Lower lobe of right lung (tissue), 2 donors: ENCODE measurements at regions not wholly inside any gene's neighbourhood (a gene's known extent, or its start where the extent isn't known, plus 50 kb on each side); places are given as distances from the start of the nearest gene placed in this dataset.

Experiments
- ATAC-seq, 2 donors: fragments of 200-7000 bp; cut with Tn5 transposase; one replicate each; pipeline ENCODE4 v1.9.1; 2020 to 2022; ENCODE audit warnings: mild to moderate bottlenecking in 2 of 2, moderate library complexity in 2 of 2
- DNase-seq: peaks from one replicate; pipeline ENCODE4 v3.0.0-alpha.2; 2020
- H3K27ac ChIP-seq: fragments of 200-600 bp; one replicate; pipeline ENCODE4 v1.8.0; 2022
- H3K27me3 ChIP-seq: fragments of 200-600 bp; one replicate; pipeline ENCODE4 v1.8.0; 2022; ENCODE audit warnings: low read depth
- H3K36me3 ChIP-seq: fragments of 200-600 bp; one replicate; pipeline ENCODE4 v1.8.0; 2022; ENCODE audit warnings: mild to moderate bottlenecking
- H3K4me1 ChIP-seq: fragments of 200-600 bp; one replicate; pipeline ENCODE4 v1.8.0; 2022
- H3K4me3 ChIP-seq: fragments of 200-600 bp; one replicate; pipeline ENCODE4 v1.8.0; 2022; ENCODE audit warnings: mild to moderate bottlenecking
- H3K9me3 ChIP-seq: fragments of 200-600 bp; one replicate; pipeline ENCODE4 v1.8.0; 2022
- intact Hi-C: fragments of 100-400 bp; cut with DNase I; formaldehyde crosslinking; loops from one replicate; pipeline ENCODE4 v1.11.0; 2022
- TF ChIP-seq, protein P1 (sequence below): fragments of 200-600 bp; IDR thresholded peaks from one replicate; pipeline ENCODE4 v1.8.0; 2022; ENCODE audit warnings: antibody characterized with exemption, mild to moderate bottlenecking
- donor health status: DM: no; HTN: yes; CAD: no; lungs with severe emphysema.

DNA sequence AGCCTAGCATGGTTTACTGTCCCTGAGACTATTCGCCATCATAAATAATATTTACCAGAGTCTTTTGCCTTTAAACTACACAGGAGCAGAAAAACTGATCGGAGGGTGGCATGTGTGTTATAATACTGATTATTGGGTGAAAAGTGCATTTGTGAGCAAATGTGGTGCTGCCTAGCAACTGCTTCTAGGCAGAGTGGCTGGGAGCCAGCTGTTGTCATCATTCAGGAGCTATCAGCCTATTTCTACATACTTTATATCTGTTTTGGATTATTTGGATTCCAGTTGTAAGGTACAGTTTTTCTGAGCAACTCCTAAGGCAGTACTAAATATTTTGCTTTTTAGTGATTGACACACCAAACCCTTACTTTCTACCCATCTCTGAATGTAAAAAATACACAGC is 75.0 kb upstream of the MSTN start:
- intact Hi-C loops, result no loop called here
- Histone ChIP-seq H3K4me1 (no peaks in the 10 kb centered on the region), H3K27me3 (no peaks in the 10 kb centered on the region), H3K9me3 (no peaks in the 10 kb centered on the region), H3K27ac (no peak overlapping the region), H3K36me3 (no peaks in the 10 kb centered on the region), H3K4me3 (no peak overlapping the region)
- TF ChIP-seq, protein P1, sequence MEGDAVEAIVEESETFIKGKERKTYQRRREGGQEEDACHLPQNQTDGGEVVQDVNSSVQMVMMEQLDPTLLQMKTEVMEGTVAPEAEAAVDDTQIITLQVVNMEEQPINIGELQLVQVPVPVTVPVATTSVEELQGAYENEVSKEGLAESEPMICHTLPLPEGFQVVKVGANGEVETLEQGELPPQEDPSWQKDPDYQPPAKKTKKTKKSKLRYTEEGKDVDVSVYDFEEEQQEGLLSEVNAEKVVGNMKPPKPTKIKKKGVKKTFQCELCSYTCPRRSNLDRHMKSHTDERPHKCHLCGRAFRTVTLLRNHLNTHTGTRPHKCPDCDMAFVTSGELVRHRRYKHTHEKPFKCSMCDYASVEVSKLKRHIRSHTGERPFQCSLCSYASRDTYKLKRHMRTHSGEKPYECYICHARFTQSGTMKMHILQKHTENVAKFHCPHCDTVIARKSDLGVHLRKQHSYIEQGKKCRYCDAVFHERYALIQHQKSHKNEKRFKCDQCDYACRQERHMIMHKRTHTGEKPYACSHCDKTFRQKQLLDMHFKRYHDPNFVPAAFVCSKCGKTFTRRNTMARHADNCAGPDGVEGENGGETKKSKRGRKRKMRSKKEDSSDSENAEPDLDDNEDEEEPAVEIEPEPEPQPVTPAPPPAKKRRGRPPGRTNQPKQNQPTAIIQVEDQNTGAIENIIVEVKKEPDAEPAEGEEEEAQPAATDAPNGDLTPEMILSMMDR, result no peak
- DNase-seq (no peak), ATAC-seq (no peak)

DNA sequence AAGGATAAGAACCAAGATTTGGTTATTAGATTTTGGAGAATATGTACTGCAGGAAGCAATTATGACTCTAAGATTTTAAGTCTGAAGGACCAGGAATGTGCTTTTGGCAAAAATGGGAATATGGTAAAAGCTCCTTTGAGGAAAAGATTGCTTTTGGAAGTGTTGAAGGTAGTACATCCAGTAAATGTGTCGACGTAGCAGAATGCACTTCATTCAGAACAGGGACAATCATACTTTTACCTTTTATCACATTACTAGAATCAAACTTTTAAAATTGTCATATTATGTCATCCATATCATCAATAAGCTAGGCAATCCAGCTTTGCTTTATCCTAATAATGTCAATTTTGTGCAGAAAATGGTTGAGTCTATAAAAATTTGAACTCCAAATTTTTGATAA is 74.3 kb upstream of the MSTN start:
- Histone ChIP-seq H3K36me3 (no peaks in the 10 kb centered on the region), H3K4me1 (no peaks in the 10 kb centered on the region), H3K27ac (no peak overlapping the region), H3K4me3 (no peak overlapping the region), H3K9me3 (no peaks in the 10 kb centered on the region), H3K27me3 (no peaks in the 10 kb centered on the region)
- ATAC-seq (no peak), DNase-seq (no peak)
- intact Hi-C loops, result no loop called here
- TF ChIP-seq, protein P1, result no peak

DNA sequence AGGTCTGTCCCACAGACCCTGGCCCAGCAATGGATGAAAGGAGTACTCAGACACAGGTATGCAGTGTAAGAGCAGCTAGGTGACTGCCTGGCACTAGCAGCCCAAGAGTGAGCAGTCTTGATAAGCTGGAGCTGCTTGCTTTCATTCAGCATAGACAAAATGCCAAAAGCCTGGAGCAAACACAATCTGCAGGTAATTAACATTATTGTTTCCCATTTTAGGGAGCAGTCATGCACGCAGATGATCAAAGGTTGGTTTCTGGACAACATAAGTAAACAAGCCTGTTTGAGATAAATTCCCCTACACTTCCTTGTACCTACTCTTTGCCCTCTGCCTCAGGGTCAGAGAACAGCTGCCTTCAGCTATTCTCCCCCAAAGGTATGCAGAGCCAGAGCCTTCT is 73.7 kb upstream of the MSTN start:
- Histone ChIP-seq H3K9me3 (no peaks in the 10 kb centered on the region), H3K27me3 (no peaks in the 10 kb centered on the region), H3K36me3 (no peaks in the 10 kb centered on the region), H3K27ac (no peak overlapping the region), H3K4me1 (no peaks in the 10 kb centered on the region), H3K4me3 (no peak overlapping the region)
- TF ChIP-seq, protein P1, result no peak
- intact Hi-C loops, result no loop called here
- ATAC-seq (no peak), DNase-seq (no peak)

DNA sequence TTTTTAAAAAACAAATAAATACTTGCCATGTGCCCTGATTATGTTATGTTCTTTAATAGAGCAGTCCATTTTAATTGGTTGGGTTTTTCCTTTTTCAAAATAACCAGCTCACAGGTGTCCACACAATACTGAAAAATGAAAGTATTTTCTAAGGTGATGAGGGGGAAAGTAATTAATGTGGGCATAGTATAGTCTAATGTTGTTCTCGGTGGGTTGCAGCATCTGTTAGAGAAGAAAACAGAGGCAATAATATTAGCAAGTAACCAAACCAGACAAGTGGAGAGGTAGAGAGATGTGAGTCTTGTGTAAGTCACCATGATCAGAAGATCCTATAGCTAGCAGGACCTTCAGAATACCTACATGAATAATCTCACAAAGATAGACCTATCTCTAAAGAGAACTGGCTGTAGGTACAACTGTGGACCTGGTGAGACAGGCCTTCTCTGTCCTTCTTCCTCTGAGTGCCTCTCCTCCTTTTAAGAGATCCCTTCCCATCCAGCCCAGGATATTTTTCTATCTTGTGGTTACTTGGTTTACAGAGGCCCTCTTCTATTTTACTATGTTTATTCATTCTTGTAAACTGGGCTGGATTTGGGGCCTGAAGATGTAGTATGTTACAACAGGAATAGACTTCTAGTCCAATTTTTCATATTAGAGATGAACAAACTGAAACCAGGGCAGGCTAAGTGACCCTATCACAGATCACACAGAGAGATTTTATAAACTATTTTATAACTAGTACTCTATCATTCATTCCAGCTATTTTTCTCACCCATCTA is 67.1 kb upstream of the MSTN start:
- no peak overlapping the region for H3K4me3 ChIP-seq
- DNase-seq, result no peak
- ATAC-seq, result no peak
- H3K27ac ChIP-seq, result no peak overlapping the region
- H3K4me1 ChIP-seq, result no peaks in the 10 kb centered on the region
- no peaks in the 10 kb centered on the region for H3K36me3 ChIP-seq
- TF ChIP-seq, protein P1, result no peak
- H3K27me3 ChIP-seq, result no peaks in the 10 kb centered on the region
- intact Hi-C loops, result no loop called here
- no peaks in the 10 kb centered on the region for H3K9me3 ChIP-seq

DNA sequence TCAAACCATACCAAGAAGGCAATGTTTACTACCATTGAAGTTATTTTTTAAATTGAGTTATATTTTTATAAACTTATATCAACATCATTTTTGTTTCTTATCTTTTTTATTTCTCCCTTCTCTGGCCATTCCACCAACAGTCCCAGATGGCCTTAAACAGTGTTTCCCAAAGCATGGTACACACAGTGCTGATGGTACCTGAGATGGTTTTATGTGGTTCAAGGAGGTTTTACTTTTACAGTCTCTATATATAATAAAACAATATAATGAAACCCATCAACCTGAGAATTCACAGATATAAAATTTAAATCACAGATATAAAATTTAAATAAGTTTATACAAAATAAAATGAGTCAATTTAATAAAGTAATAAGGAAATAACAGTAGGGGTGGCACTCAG is 65.1 kb upstream of the MSTN start:
- Histone ChIP-seq H3K4me1 (no peaks in the 10 kb centered on the region), H3K27me3 (no peaks in the 10 kb centered on the region), H3K4me3 (no peak overlapping the region), H3K27ac (no peak overlapping the region), H3K36me3 (no peaks in the 10 kb centered on the region), H3K9me3 (no peaks in the 10 kb centered on the region)
- TF ChIP-seq, protein P1, result no peak
- ATAC-seq (no peak), DNase-seq (no peak)
- intact Hi-C loops, result no loop called here
